ENCODE measurements at regions not wholly inside any gene's neighbourhood (a gene's known extent, or its start where the extent isn't known, plus 50 kb on each side); places are given as distances from the start of the nearest gene placed in this dataset.

DNA sequence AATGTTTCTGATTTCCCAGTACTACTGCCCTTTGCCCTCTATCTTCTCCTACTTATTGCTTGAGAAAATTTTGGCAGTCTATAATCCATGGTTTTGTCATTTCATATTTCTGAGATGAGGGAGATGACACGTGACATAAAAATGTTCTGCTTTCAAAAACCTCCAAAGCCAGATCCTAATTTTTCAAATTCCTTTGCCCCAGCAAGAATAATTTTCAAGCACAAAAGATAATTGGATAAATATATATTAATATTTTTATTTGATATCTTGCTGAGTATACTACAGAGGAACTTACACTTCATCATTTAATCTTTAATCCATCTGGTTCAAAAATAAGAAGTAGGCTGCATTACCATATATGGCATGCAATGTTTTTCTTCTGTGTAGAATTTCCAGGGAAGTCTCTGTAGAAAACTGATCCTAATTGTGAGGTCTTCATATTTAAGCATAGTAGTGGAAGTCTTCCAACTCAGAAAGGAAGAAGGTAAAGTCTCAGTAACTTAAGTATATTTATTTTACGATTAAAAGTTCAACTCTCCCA lies 1738.8 kb downstream of the EFNA5 start:
- TF ChIP-seq, protein P1, sequence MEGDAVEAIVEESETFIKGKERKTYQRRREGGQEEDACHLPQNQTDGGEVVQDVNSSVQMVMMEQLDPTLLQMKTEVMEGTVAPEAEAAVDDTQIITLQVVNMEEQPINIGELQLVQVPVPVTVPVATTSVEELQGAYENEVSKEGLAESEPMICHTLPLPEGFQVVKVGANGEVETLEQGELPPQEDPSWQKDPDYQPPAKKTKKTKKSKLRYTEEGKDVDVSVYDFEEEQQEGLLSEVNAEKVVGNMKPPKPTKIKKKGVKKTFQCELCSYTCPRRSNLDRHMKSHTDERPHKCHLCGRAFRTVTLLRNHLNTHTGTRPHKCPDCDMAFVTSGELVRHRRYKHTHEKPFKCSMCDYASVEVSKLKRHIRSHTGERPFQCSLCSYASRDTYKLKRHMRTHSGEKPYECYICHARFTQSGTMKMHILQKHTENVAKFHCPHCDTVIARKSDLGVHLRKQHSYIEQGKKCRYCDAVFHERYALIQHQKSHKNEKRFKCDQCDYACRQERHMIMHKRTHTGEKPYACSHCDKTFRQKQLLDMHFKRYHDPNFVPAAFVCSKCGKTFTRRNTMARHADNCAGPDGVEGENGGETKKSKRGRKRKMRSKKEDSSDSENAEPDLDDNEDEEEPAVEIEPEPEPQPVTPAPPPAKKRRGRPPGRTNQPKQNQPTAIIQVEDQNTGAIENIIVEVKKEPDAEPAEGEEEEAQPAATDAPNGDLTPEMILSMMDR (conservative IDR thresholded peaks at IDR 0.05; ENCODE audit: low read depth, low read length), result no peak
- TF ChIP-seq EZH2 (IDR thresholded peaks at IDR 0.05; ENCODE audit: borderline replicate concordance, low read depth, low read length, poor library complexity, severe bottlenecking), result no peak

All from A673 (cell line).